Progenitor cell of endocrine pancreas (in vitro differentiated cells): ENCODE measurements at regions not wholly inside any gene's neighbourhood (a gene's known extent, or its start where the extent isn't known, plus 50 kb on each side); places are given as distances from the start of the nearest gene placed in this dataset.

Experiments used
- DNase-seq: peaks from one replicate; pipeline ENCODE4 v3.0.0; 2021; ENCODE audit warnings: low spot score; ENCODE audit not compliant: unreplicated experiment
- H3K27ac Mint-ChIP-seq: 2 replicates; pipeline ENCODE4 v1.8.0; 2021; ENCODE audit warnings: mild to moderate bottlenecking, moderate library complexity, mixed read lengths
- H3K27me3 Mint-ChIP-seq: 2 replicates; pipeline ENCODE4 v1.8.0; 2021; ENCODE audit warnings: mixed read lengths
- H3K36me3 Mint-ChIP-seq: 2 replicates; pipeline ENCODE4 v1.8.0; 2022; ENCODE audit warnings: mixed read lengths; ENCODE audit not compliant: insufficient read depth
- H3K4me1 Mint-ChIP-seq: 2 replicates; pipeline ENCODE4 v1.8.0; 2021; ENCODE audit warnings: low read depth, mixed read lengths
- H3K4me3 Mint-ChIP-seq: 2 replicates; pipeline ENCODE4 v1.8.0; 2021; ENCODE audit warnings: low read depth, mild to moderate bottlenecking, moderate library complexity, mixed read lengths
- H3K9me3 Mint-ChIP-seq: 2 replicates; pipeline ENCODE4 v1.8.0; 2021; ENCODE audit warnings: low read depth, mixed read lengths
- CTCF ChIP-seq: fragments of 200-600 bp; sonication (generic); IDR thresholded peaks from one replicate; pipeline ENCODE4 v1.5.0; 2021; ENCODE audit warnings: antibody characterized with exemption, mild to moderate bottlenecking; ENCODE audit not compliant: unreplicated experiment

GRCh38 chr7:110372685-110373084, 718.2 kb upstream of the LRRN3 start:
- Mint-ChIP-seq H3K4me3 (no peak overlapping the region), H3K36me3 (peaks cover 3% of the 10 kb centered on the region), H3K4me1 (peaks cover 14% of the 10 kb centered on the region), H3K27me3 (no peaks in the 10 kb centered on the region), H3K27ac (no peak overlapping the region), H3K9me3 (peaks cover 10% of the 10 kb centered on the region)
- DNase-seq = no peak
- no peak for TF ChIP-seq CTCF

GRCh38 chr7:110373416-110373815, 717.5 kb upstream of the LRRN3 start:
- no peak overlapping the region for H3K27ac Mint-ChIP-seq
- H3K4me3 Mint-ChIP-seq = no peak overlapping the region
- peaks cover 14% of the 10 kb centered on the region for H3K4me1 Mint-ChIP-seq
- TF ChIP-seq CTCF = no peak
- H3K9me3 Mint-ChIP-seq = peaks cover 12% of the 10 kb centered on the region
- H3K27me3 Mint-ChIP-seq = no peaks in the 10 kb centered on the region
- DNase-seq = no peak
- peaks cover 3% of the 10 kb centered on the region for H3K36me3 Mint-ChIP-seq

GRCh38 chr7:110373859-110374258, 717.1 kb upstream of the LRRN3 start:
- Mint-ChIP-seq H3K27me3 (no peaks in the 10 kb centered on the region), H3K27ac (no peak overlapping the region)
- no peak for DNase-seq

GRCh38 chr7:110375068-110375467, 715.9 kb upstream of the LRRN3 start:
- Mint-ChIP-seq H3K27me3 (no peaks in the 10 kb centered on the region), H3K9me3 (peaks cover 8% of the 10 kb centered on the region), H3K36me3 (no peaks in the 10 kb centered on the region), H3K4me1 (peaks cover 14% of the 10 kb centered on the region), H3K27ac (no peak overlapping the region), H3K4me3 (no peak overlapping the region)
- no peak for TF ChIP-seq CTCF
- DNase-seq = no peak

More at GRCh38 chr7:110373859-110374258, 717.1 kb upstream of the LRRN3 start:
- no peak overlapping the region for H3K4me3 Mint-ChIP-seq
- TF ChIP-seq CTCF = no peak
- peaks cover 3% of the 10 kb centered on the region for H3K36me3 Mint-ChIP-seq
- H3K9me3 Mint-ChIP-seq = peaks cover 12% of the 10 kb centered on the region
- H3K4me1 Mint-ChIP-seq = peaks cover 14% of the 10 kb centered on the region

GRCh38 chr7:110382736-110383135, 708.2 kb upstream of the LRRN3 start:
- no peak for DNase-seq
- TF ChIP-seq CTCF = no peak
- H3K27me3 Mint-ChIP-seq = no peaks in the 10 kb centered on the region
- no peaks in the 10 kb centered on the region for H3K36me3 Mint-ChIP-seq
- H3K4me3 Mint-ChIP-seq = no peak overlapping the region
- H3K4me1 Mint-ChIP-seq = peaks cover 3% of the 10 kb centered on the region
- H3K27ac Mint-ChIP-seq = no peak overlapping the region
- H3K9me3 Mint-ChIP-seq = peaks cover 13% of the 10 kb centered on the region
